ENCODE measurements at regions not wholly inside any gene's neighbourhood (a gene's known extent, or its start where the extent isn't known, plus 50 kb on each side); places are given as distances from the start of the nearest gene placed in this dataset.

- no peak for DNase-seq
- H3K4me3 ChIP-seq, result no peak overlapping the region
- H3K9ac ChIP-seq (ENCODE audit: insufficient read depth in 1 of 2, low read length in 2 of 2), result no peak overlapping the region
- no peaks in the 10 kb centered on the region for H3K27me3 ChIP-seq (ENCODE audit: control insufficient read depth in 3 of 3, insufficient read depth in 3 of 3, low read length in 2 of 3)
- no peaks in the 10 kb centered on the region for H3K4me1 ChIP-seq (ENCODE audit: control insufficient read depth in 5 of 5, insufficient read depth in 5 of 5, low read length in 5 of 5)
- H3K36me3 ChIP-seq (ENCODE audit: control insufficient read depth in 4 of 4, insufficient read depth in 4 of 4, low read length in 4 of 4), result no peaks in the 10 kb centered on the region
- H3K9me3 ChIP-seq (ENCODE audit: control insufficient read depth in 4 of 4, insufficient read depth in 3 of 4, low read length in 3 of 4), result no peaks in the 10 kb centered on the region
- WGBS, 2 donors, result 72 to 90% methylated on average over 2 of the region's 2 CpGs
- ATAC-seq (ENCODE audit: insufficient read depth, low FRiP score), result no peak
- no peak overlapping the region for H3K27ac ChIP-seq (ENCODE audit: low read depth in 1 of 2, low read length in 1 of 2)
- no peak for TF ChIP-seq CTCF (IDR thresholded peaks at IDR 0.05; ENCODE audit: control extremely low read depth, extremely low read depth)
Measured at GRCh38 chr6:27119761-27120160, 127.7 kb upstream of the PRSS16 start.

GRCh38 chr6:27121640-27122039 is 125.9 kb upstream of the PRSS16 start:
- Histone ChIP-seq H3K4me1 (ENCODE audit: control insufficient read depth in 5 of 5, insufficient read depth in 5 of 5, low read length in 5 of 5) (peaks cover 0 to 1% (median 0%) of the 10 kb centered on the region in 5 donors), H3K27ac (ENCODE audit: low read depth in 1 of 2, low read length in 1 of 2) (no peak overlapping the region), H3K4me3 (no peak overlapping the region), H3K9me3 (ENCODE audit: control insufficient read depth in 4 of 4, insufficient read depth in 3 of 4, low read length in 3 of 4) (no peaks in the 10 kb centered on the region), H3K9ac (ENCODE audit: insufficient read depth in 1 of 2, low read length in 2 of 2) (no peak overlapping the region), H3K27me3 (ENCODE audit: control insufficient read depth in 3 of 3, insufficient read depth in 3 of 3, low read length in 2 of 3) (no peaks in the 10 kb centered on the region), H3K36me3 (ENCODE audit: control insufficient read depth in 4 of 4, insufficient read depth in 4 of 4, low read length in 4 of 4) (no peaks in the 10 kb centered on the region)
- 94 to 97% methylated on average over 2 of the region's 2 CpGs for WGBS, 2 donors
- no peak for TF ChIP-seq CTCF (IDR thresholded peaks at IDR 0.05; ENCODE audit: control extremely low read depth, extremely low read depth)
- DNase-seq, result no peak
- ATAC-seq (ENCODE audit: insufficient read depth, low FRiP score), result no peak

- Histone ChIP-seq H3K27me3 (ENCODE audit: control insufficient read depth in 3 of 3, insufficient read depth in 3 of 3, low read length in 2 of 3) (no peaks in the 10 kb centered on the region), H3K9me3 (ENCODE audit: control insufficient read depth in 4 of 4, insufficient read depth in 3 of 4, low read length in 3 of 4) (no peaks in the 10 kb centered on the region), H3K9ac (ENCODE audit: insufficient read depth in 1 of 2, low read length in 2 of 2) (no peak overlapping the region), H3K36me3 (ENCODE audit: control insufficient read depth in 4 of 4, insufficient read depth in 4 of 4, low read length in 4 of 4) (no peaks in the 10 kb centered on the region), H3K4me1 (ENCODE audit: control insufficient read depth in 5 of 5, insufficient read depth in 5 of 5, low read length in 5 of 5) (peaks cover 0 to 4% (median 0%) of the 10 kb centered on the region in 5 donors), H3K27ac (ENCODE audit: low read depth in 1 of 2, low read length in 1 of 2) (no peak overlapping the region), H3K4me3 (no peak overlapping the region)
- TF ChIP-seq CTCF (IDR thresholded peaks at IDR 0.05; ENCODE audit: control extremely low read depth, extremely low read depth), result no peak
- 86 to 87% methylated on average over 4 of the region's 4 CpGs for WGBS, 2 donors
- DNase-seq (no peak), ATAC-seq (ENCODE audit: insufficient read depth, low FRiP score) (no peak)
Measured at GRCh38 chr6:27124252-27124657, 123.2 kb upstream of the PRSS16 start.

All from lung (tissue), 11 donors.